MM.1S (cell line): ENCODE measurements at regions not wholly inside any gene's neighbourhood (a gene's known extent, or its start where the extent isn't known, plus 50 kb on each side); places are given as distances from the start of the nearest gene placed in this dataset.

Experiments
- CTCF ChIP-seq: fragments of 300-600 bp; sonication (generic); IDR thresholded peaks from 2 replicates; pipeline ENCODE4 v1.5.1; 2016; ENCODE audit warnings: antibody characterized with exemption, low read length, mixed read lengths
- EZH2 ChIP-seq: fragments of 300-600 bp; sonication (generic); optimal IDR thresholded peaks from 2 replicates; pipeline ENCODE3; 2017; ENCODE audit warnings: low read depth, mild to moderate bottlenecking, antibody characterized with exemption, low read length, mixed read lengths
- EZH2phosphoT487 ChIP-seq: fragments of 300-600 bp; sonication (generic); IDR thresholded peaks from 2 replicates; pipeline ENCODE4 v1.6.1; 2018; ENCODE audit warnings: antibody characterized with exemption, low read length

GRCh38 chr5:145636371-145636770 is 198.8 kb downstream of the PRELID2 start:
- TF ChIP-seq EZH2phosphoT487 = no peak
- no peak for TF ChIP-seq CTCF
- no peak for TF ChIP-seq EZH2
